ENCODE measurements at regions not wholly inside any gene's neighbourhood (a gene's known extent, or its start where the extent isn't known, plus 50 kb on each side); places are given as distances from the start of the nearest gene placed in this dataset.

DNA sequence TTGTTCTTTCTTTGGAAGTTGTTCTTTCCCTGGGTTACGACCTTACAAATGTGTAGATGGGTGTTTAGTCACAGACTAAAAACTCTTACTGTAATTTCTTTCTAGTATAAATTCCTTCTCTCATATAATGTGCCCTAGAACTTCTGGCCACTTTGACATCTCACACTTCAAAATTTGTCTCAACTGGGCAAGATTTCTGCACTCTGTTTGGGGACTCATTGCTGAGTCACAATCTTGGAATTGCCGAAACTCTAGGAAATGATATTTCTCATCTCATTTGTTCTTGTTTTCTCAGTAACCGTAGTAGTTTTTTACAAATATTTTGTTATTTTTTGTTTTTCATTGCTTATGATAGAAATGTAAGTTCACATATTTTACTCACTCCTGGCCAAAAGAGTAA lies 2523.2 kb upstream of the PCDH20 start:
- no peak for TF ChIP-seq POLR2A (IDR thresholded peaks at IDR 0.05; ENCODE audit: low read length)
- TF ChIP-seq GATA1 (IDR thresholded peaks at IDR 0.05; ENCODE audit: low read depth, low read length): no peak
